ENCODE measurements at regions not wholly inside any gene's neighbourhood (a gene's known extent, or its start where the extent isn't known, plus 50 kb on each side); places are given as distances from the start of the nearest gene placed in this dataset.

DNA sequence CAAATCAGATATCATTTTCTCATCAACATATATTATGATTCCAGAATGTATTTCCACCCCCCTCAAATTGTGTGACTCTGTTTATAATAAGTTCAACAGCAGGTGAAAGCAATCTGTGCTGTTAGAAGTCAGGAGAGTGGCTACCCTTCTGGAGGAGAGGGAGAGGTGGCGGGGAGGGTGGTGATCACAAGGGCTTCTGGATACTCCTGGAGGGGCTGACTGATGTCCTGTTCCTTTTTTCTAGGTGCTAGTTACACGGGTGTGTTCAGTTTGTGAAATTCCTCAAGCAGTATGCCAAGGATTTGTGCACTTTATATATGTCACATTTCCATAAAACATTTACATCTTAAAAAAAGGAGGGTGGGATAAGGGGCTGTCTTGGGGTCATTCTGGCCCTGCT, 119.1 kb downstream of the IRF8 start:
- Histone ChIP-seq H3K4me2 (no peak overlapping the region), H3K79me2 (ENCODE audit: low read depth) (no peaks in the 10 kb centered on the region), H3K36me3 (ENCODE audit: low read depth) (no peaks in the 10 kb centered on the region), H4K20me1 (ENCODE audit: insufficient read depth) (no peaks in the 10 kb centered on the region), H3K27me3 (ENCODE audit: insufficient read depth, low read depth) (peaks cover 44% of the 10 kb centered on the region; the same call in 1 of the 2 replicates), H2AFZ (no peak overlapping the region), H3F3A (ENCODE audit: insufficient read depth, low read depth) (no peaks in the 10 kb centered on the region), H3K4me3 (no peak overlapping the region), H3K4me1 (replicated peaks; ENCODE audit: insufficient read depth) (no peaks in the 10 kb centered on the region), H3K27ac (no peak overlapping the region), H3K9me3 (ENCODE audit: insufficient read depth, low read depth) (no peaks in the 10 kb centered on the region), H3K9me2 (ENCODE audit: insufficient read depth) (no peaks in the 10 kb centered on the region)
- no peak for TF ChIP-seq EZH2 (IDR thresholded peaks at IDR 0.05; ENCODE audit: low read depth)
- TF ChIP-seq, protein P1, sequence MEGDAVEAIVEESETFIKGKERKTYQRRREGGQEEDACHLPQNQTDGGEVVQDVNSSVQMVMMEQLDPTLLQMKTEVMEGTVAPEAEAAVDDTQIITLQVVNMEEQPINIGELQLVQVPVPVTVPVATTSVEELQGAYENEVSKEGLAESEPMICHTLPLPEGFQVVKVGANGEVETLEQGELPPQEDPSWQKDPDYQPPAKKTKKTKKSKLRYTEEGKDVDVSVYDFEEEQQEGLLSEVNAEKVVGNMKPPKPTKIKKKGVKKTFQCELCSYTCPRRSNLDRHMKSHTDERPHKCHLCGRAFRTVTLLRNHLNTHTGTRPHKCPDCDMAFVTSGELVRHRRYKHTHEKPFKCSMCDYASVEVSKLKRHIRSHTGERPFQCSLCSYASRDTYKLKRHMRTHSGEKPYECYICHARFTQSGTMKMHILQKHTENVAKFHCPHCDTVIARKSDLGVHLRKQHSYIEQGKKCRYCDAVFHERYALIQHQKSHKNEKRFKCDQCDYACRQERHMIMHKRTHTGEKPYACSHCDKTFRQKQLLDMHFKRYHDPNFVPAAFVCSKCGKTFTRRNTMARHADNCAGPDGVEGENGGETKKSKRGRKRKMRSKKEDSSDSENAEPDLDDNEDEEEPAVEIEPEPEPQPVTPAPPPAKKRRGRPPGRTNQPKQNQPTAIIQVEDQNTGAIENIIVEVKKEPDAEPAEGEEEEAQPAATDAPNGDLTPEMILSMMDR (conservative IDR thresholded peaks at IDR 0.05): no peak
- POLR2A ChIA-PET (ENCODE audit: unreplicated experiment): no interaction called here
- BruUV-seq (replicated peaks): no TSS peak
- CTCF ChIA-PET: interaction anchor here (0.6 kb wide), 1 partner anchor 187 kb away, joined by 3 read pairs; no protein-coding TSS in a partner anchor
- intact Hi-C loops (cut with micrococcal nuclease; ENCODE audit: unreplicated experiment): loop anchor here (10.0 kb wide), 1 partner anchor 743 kb away; no protein-coding TSS in a partner anchor
- DNase-seq: no peak

DNA sequence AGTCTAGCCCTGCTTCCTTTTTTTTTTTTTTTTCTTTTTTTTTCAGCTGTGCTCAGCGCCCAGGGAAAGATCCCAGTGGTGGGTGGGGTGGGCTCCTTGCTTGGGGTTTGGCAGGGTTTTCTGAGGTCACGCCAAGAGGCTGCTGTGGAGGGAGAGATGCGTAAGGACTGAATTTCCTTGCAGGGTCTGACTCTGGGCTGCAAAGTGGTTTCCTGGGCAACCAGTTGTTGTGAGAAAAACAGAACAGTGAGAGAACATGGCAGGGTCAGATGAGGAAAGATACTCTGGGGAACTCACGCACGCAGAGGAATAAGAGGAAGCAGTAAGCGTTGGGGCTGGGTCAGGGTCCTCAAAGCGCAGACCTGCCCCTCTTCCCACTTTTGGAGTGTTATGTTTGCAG, 119.5 kb downstream of the IRF8 start:
- Histone ChIP-seq H3K9me3 (ENCODE audit: insufficient read depth, low read depth) (no peaks in the 10 kb centered on the region), H3K27me3 (ENCODE audit: insufficient read depth, low read depth) (peaks cover 47% of the 10 kb centered on the region), H3K4me3 (no peak overlapping the region), H3K9me2 (ENCODE audit: insufficient read depth) (no peaks in the 10 kb centered on the region), H3F3A (ENCODE audit: insufficient read depth, low read depth) (no peaks in the 10 kb centered on the region), H4K20me1 (ENCODE audit: insufficient read depth) (no peaks in the 10 kb centered on the region), H3K79me2 (ENCODE audit: low read depth) (no peaks in the 10 kb centered on the region), H3K4me2 (no peak overlapping the region), H3K36me3 (ENCODE audit: low read depth) (no peaks in the 10 kb centered on the region), H3K4me1 (replicated peaks; ENCODE audit: insufficient read depth) (no peaks in the 10 kb centered on the region), H3K27ac (no peak overlapping the region), H2AFZ (no peak overlapping the region)
- BruUV-seq (replicated peaks): no TSS peak
- TF ChIP-seq EZH2 (IDR thresholded peaks at IDR 0.05; ENCODE audit: low read depth): no peak
- TF ChIP-seq, protein P1 (conservative IDR thresholded peaks at IDR 0.05): no peak
- CTCF ChIA-PET: interaction anchor here (0.6 kb wide), 1 partner anchor 188 kb away, joined by 3 read pairs; no protein-coding TSS in a partner anchor
- POLR2A ChIA-PET (ENCODE audit: unreplicated experiment): no interaction called here
- intact Hi-C loops (cut with micrococcal nuclease; ENCODE audit: unreplicated experiment): loop anchor here (10.0 kb wide), 1 partner anchor 744 kb away; no protein-coding TSS in a partner anchor
- no peak for DNase-seq

DNA sequence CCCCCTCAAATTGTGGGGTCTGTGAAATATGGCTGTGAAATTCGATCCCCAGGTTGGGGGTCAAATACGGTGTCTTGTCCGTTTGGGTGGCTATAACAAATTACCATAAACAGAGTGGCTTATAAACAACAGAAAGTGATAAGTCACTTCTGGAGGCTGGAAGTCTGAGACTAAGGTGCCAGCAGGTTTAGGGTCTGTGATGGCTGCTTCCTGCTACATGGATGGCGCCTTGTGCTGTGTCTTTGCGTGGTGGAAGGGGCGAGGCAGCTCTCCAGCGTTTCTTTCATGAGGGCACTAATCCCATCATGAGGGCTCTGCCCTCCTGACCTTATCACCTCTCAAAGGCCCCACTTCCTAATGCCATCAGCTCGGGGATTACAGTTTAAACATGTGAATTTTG, 120.0 kb downstream of the IRF8 start:
- ChIA-PET CTCF (interaction anchor here (0.6 kb wide), 1 partner anchor 188 kb away, joined by 3 read pairs; no protein-coding TSS in a partner anchor), POLR2A (ENCODE audit: unreplicated experiment) (no interaction called here)
- DNase-seq: no peak
- Histone ChIP-seq H3K79me2 (ENCODE audit: low read depth) (no peaks in the 10 kb centered on the region), H3K36me3 (ENCODE audit: low read depth) (no peaks in the 10 kb centered on the region), H3K4me3 (no peak overlapping the region), H3K9me2 (ENCODE audit: insufficient read depth) (no peaks in the 10 kb centered on the region), H3K27ac (no peak overlapping the region), H2AFZ (no peak overlapping the region), H4K20me1 (ENCODE audit: insufficient read depth) (no peaks in the 10 kb centered on the region), H3K4me1 (replicated peaks; ENCODE audit: insufficient read depth) (no peaks in the 10 kb centered on the region), H3F3A (ENCODE audit: insufficient read depth, low read depth) (no peaks in the 10 kb centered on the region), H3K27me3 (ENCODE audit: insufficient read depth, low read depth) (peaks cover 49% of the 10 kb centered on the region), H3K9me3 (ENCODE audit: insufficient read depth, low read depth) (peaks cover 3% of the 10 kb centered on the region; the same call in 1 of the 2 replicates), H3K4me2 (no peak overlapping the region)
- BruUV-seq (replicated peaks): no TSS peak
- intact Hi-C loops (cut with micrococcal nuclease; ENCODE audit: unreplicated experiment): loop anchor here (10.0 kb wide), 1 partner anchor 744 kb away; no protein-coding TSS in a partner anchor
- TF ChIP-seq EZH2 (IDR thresholded peaks at IDR 0.05; ENCODE audit: low read depth): no peak
- TF ChIP-seq, protein P1 (conservative IDR thresholded peaks at IDR 0.05): no peak

All from PC-9 (cell line).